Parathyroid adenoma (tissue), 2 donors: ENCODE measurements at regions not wholly inside any gene's neighbourhood (a gene's known extent, or its start where the extent isn't known, plus 50 kb on each side); places are given as distances from the start of the nearest gene placed in this dataset.

Experiments
- H2AFZ ChIP-seq: fragments of 300-600 bp; sonication (generic); one replicate; pipeline ENCODE4 v1.7.0; 2017; ENCODE audit warnings: antibody characterized with exemption, mild to moderate bottlenecking
- H3K27ac ChIP-seq: fragments of 300-600 bp; sonication (generic); one replicate; pipeline ENCODE4 v1.7.0; 2017
- H3K27me3 ChIP-seq: fragments of 300-600 bp; sonication (generic); one replicate; pipeline ENCODE4 v1.7.0; 2017; ENCODE audit warnings: low read length; ENCODE audit not compliant: control insufficient read depth, insufficient read depth
- H3K36me3 ChIP-seq: fragments of 300-600 bp; sonication (generic); one replicate; pipeline ENCODE4 v1.7.0; 2017; ENCODE audit warnings: low read length; ENCODE audit not compliant: control insufficient read depth, insufficient read depth
- H3K4me1 ChIP-seq: fragments of 300-600 bp; sonication (generic); one replicate; pipeline ENCODE4 v1.7.0; 2017; ENCODE audit warnings: control low read depth
- H3K4me2 ChIP-seq: fragments of 300-600 bp; sonication (generic); one replicate; pipeline ENCODE4 v1.7.0; 2017; ENCODE audit warnings: low read length
- H3K4me3 ChIP-seq: fragments of 300-600 bp; sonication (generic); one replicate; pipeline ENCODE4 v1.7.0; 2017; ENCODE audit warnings: low read depth, low read length
- H3K79me2 ChIP-seq: fragments of 300-600 bp; sonication (generic); one replicate; pipeline ENCODE4 v1.7.0; 2017; ENCODE audit warnings: control low read depth
- H3K9ac ChIP-seq: fragments of 300-600 bp; sonication (generic); one replicate; pipeline ENCODE4 v1.7.0; 2017; ENCODE audit warnings: mild to moderate bottlenecking
- H3K9me3 ChIP-seq: fragments of 300-600 bp; sonication (generic); one replicate; pipeline ENCODE4 v1.7.0; 2017; ENCODE audit warnings: low read length; ENCODE audit not compliant: control insufficient read depth
- CTCF ChIP-seq: fragments of 300-600 bp; sonication (generic); IDR thresholded peaks from one replicate; pipeline ENCODE4 v1.7.0; 2017; ENCODE audit warnings: antibody characterized with exemption, mild to moderate bottlenecking
- donor health status: primary hyperparathyroidism.

DNA sequence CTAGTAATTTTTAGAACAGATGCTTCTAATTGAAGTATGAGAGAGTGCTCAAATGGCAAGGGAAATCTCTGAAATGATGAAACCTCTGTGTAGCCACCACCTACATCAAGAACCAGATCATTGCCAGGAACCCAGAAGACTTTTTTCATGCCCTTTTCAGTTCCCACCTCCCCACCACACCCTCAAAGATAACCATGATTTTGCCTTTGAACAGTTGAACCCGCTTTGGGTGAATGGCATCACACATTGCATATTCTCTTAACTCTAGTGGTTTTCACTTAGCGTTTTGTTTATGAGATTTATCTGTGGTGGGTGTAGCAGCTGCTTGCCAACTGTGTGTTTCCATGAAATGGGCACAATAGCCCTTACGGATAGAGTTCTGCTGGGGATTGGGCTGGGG lies 142.9 kb upstream of the HDAC4 start:
- Histone ChIP-seq H2AFZ (no peak overlapping the region), H3K36me3 (no peaks in the 10 kb centered on the region), H3K79me2 (no peaks in the 10 kb centered on the region), H3K27ac (no peak overlapping the region), H3K4me2 (no peak overlapping the region), H3K4me3 (no peak overlapping the region), H3K9ac (no peak overlapping the region), H3K4me1 (no peaks in the 10 kb centered on the region), H3K9me3 (no peaks in the 10 kb centered on the region), H3K27me3 (no peaks in the 10 kb centered on the region)
- TF ChIP-seq CTCF: no peak

GRCh38 chr2:239540174-239540573 lies 139.4 kb upstream of the HDAC4 start:
- Histone ChIP-seq H3K4me1 (no peaks in the 10 kb centered on the region), H3K79me2 (no peaks in the 10 kb centered on the region), H3K4me2 (no peak overlapping the region), H2AFZ (no peak overlapping the region), H3K36me3 (no peaks in the 10 kb centered on the region), H3K9ac (no peak overlapping the region), H3K27ac (no peak overlapping the region), H3K4me3 (no peak overlapping the region), H3K9me3 (no peaks in the 10 kb centered on the region), H3K27me3 (no peaks in the 10 kb centered on the region)
- TF ChIP-seq CTCF: no peak

DNA sequence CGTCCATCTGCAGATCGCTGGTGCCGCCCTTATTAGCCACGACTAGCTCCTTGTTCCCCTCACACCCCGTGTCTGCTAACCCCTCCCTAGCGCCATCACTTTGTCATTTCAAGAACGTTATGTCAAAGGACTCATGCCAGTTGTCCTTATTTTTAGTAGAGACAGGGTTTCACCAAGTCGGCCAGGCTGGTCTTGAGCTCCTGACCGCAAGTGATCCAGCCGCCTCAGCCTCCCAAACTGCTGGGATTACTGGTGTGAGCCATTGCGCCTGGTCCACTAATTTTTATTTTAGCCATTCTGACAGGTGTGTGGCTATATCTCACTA lies 138.9 kb upstream of the HDAC4 start:
- no peak overlapping the region for H3K4me2 ChIP-seq
- H3K79me2 ChIP-seq: no peaks in the 10 kb centered on the region
- no peaks in the 10 kb centered on the region for H3K27me3 ChIP-seq
- no peak overlapping the region for H3K4me3 ChIP-seq
- H3K9me3 ChIP-seq: no peaks in the 10 kb centered on the region
- no peak overlapping the region for H3K9ac ChIP-seq
- no peak overlapping the region for H3K27ac ChIP-seq
- no peak overlapping the region for H2AFZ ChIP-seq
- no peaks in the 10 kb centered on the region for H3K4me1 ChIP-seq
- no peaks in the 10 kb centered on the region for H3K36me3 ChIP-seq
- no peak for TF ChIP-seq CTCF

GRCh38 chr2:239539083-239539775 lies 138.4 kb upstream of the HDAC4 start:
- TF ChIP-seq CTCF: no peak
- no peak overlapping the region for H3K4me2 ChIP-seq
- no peak overlapping the region for H3K9ac ChIP-seq
- H3K27me3 ChIP-seq: no peaks in the 10 kb centered on the region
- H3K4me1 ChIP-seq: no peaks in the 10 kb centered on the region
- H3K4me3 ChIP-seq: no peak overlapping the region
- no peaks in the 10 kb centered on the region for H3K36me3 ChIP-seq
- H2AFZ ChIP-seq: no peak overlapping the region
- H3K9me3 ChIP-seq: no peaks in the 10 kb centered on the region
- no peaks in the 10 kb centered on the region for H3K79me2 ChIP-seq
- H3K27ac ChIP-seq: no peak overlapping the region

GRCh38 chr2:239538357-239539052 lies 137.7 kb upstream of the HDAC4 start:
- Histone ChIP-seq H3K4me3 (no peak overlapping the region), H3K4me1 (no peaks in the 10 kb centered on the region), H3K9ac (no peak overlapping the region), H3K27ac (no peak overlapping the region), H3K79me2 (no peaks in the 10 kb centered on the region), H3K36me3 (no peaks in the 10 kb centered on the region), H3K9me3 (no peaks in the 10 kb centered on the region), H3K4me2 (no peak overlapping the region), H2AFZ (no peak overlapping the region), H3K27me3 (no peaks in the 10 kb centered on the region)
- TF ChIP-seq CTCF: no peak
